Upper lobe of left lung (tissue), 6 donors: ENCODE measurements at regions not wholly inside any gene's neighbourhood (a gene's known extent, or its start where the extent isn't known, plus 50 kb on each side); places are given as distances from the start of the nearest gene placed in this dataset.
"Not testable (repeated sequence)": the region's sequence is repeated elsewhere in the genome, so short reads cannot be mapped to it uniquely, and the experiment has no call there.

Experiments
- ATAC-seq, 2 donors: fragments of 200-7000 bp; cut with Tn5 transposase; one replicate each; pipeline ENCODE4 v1.9.1; 2022; ENCODE audit warnings: mild to moderate bottlenecking in 2 of 2, moderate library complexity in 2 of 2; ENCODE audit not compliant: low FRiP score in 2 of 2
- DNase-seq, 2 donors: peaks; one replicate each; pipeline ENCODE4 v3.0.0-alpha.2; 2019 to 2020
- H3K27ac ChIP-seq, 4 donors: fragments of 200-600 bp; sonication (generic); one replicate each; pipeline ENCODE4 v1.5.1; 2016 to 2019
- H3K27me3 ChIP-seq, 4 donors: fragments of 200-600 bp; sonication (generic); one replicate each; pipeline ENCODE4 v1.5.1; 2017 to 2019
- H3K36me3 ChIP-seq, 4 donors: fragments of 200-600 bp; sonication (generic); one replicate each; pipeline ENCODE4 v1.5.1; 2016 to 2019
- H3K4me1 ChIP-seq, 4 donors: fragments of 200-600 bp; sonication (generic); one replicate each; pipeline ENCODE4 v1.5.1; 2018 to 2019
- H3K4me3 ChIP-seq, 4 donors: fragments of 200-600 bp; sonication (generic); one replicate each; pipeline ENCODE4 v1.5.1; 2017 to 2019; ENCODE audit warnings: mild to moderate bottlenecking in 2 of 4, moderate library complexity in 1 of 4
- H3K9me3 ChIP-seq, 4 donors: fragments of 200-600 bp; sonication (generic); one replicate each; pipeline ENCODE4 v1.5.1; 2018 to 2019
- EP300 ChIP-seq, 4 donors: sonication (generic); formaldehyde crosslinking; IDR thresholded peaks; one replicate each; pipeline ENCODE4 v1.5.1; 2017; ENCODE audit warnings: antibody characterized with exemption in 4 of 4, control low read depth in 2 of 4
- POLR2A ChIP-seq, 4 donors: fragments of 450-650 bp; IDR thresholded peaks; one replicate each; pipeline ENCODE4 v1.5.1; 2016 to 2017; ENCODE audit warnings: antibody characterized with exemption in 4 of 4, mild to moderate bottlenecking in 2 of 4
- POLR2AphosphoS5 ChIP-seq, 2 donors: sonication (generic); formaldehyde crosslinking; IDR thresholded peaks; one replicate each; pipeline ENCODE4 v1.5.1; 2017; ENCODE audit warnings: antibody characterized with exemption in 2 of 2
- WGBS, 2 donors: methylation state at CpG; one replicate each; pipeline ENCODE4 v1.1.5; 2017 to 2018; 5-methylcytosine and 5-hydroxymethylcytosine counted together
- TF ChIP-seq, protein P1 (sequence below), 6 experiments: fragments of 450-650 bp in 4 of 6; fragments of 200-600 bp in 2 of 6; sonication (generic) in 2 of 6; IDR thresholded peaks; one replicate each; pipeline ENCODE4 v1.5.1; 2016 to 2019; ENCODE audit warnings: antibody characterized with exemption in 6 of 6
- donor health status: DM: no; HTN: no; CAD: no; lungs with moderate emphysema.
- donor health status: DM: no; HTN: yes; CAD: no; lungs with severe emphysema.

DNA sequence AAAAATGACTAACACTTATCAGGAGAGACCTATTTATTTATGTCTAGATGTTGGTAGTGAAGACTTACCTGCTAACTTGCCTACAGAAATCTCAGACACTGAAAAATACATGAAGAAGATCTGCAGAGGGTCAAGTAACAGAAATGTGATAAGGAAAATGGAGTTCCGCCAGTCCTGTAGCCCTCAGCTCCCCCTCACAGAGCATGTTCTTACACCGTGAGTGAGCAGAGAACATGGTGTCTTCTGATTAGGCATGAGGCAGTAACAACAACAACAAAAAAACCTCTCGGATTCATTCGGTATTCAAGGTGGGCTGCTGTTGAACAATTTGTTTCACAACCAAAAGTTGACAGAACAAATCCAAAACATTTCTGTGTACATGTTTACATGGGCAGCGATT, 162.0 kb upstream of the SNX2 start:
- Histone ChIP-seq H3K4me3 (no peak overlapping the region), H3K36me3 (no peaks in the 10 kb centered on the region), H3K27me3 (no peaks in the 10 kb centered on the region), H3K9me3 (no peaks in the 10 kb centered on the region), H3K27ac (no peak overlapping the region), H3K4me1 (no peaks in the 10 kb centered on the region)
- WGBS, 2 donors = 67 to 75% methylated on average over 5 of the region's 5 CpGs
- no peak for TF ChIP-seq POLR2A (IDR thresholded peaks at IDR 0.05)
- no peak for TF ChIP-seq POLR2AphosphoS5 (IDR thresholded peaks at IDR 0.05)
- TF ChIP-seq, protein P1, sequence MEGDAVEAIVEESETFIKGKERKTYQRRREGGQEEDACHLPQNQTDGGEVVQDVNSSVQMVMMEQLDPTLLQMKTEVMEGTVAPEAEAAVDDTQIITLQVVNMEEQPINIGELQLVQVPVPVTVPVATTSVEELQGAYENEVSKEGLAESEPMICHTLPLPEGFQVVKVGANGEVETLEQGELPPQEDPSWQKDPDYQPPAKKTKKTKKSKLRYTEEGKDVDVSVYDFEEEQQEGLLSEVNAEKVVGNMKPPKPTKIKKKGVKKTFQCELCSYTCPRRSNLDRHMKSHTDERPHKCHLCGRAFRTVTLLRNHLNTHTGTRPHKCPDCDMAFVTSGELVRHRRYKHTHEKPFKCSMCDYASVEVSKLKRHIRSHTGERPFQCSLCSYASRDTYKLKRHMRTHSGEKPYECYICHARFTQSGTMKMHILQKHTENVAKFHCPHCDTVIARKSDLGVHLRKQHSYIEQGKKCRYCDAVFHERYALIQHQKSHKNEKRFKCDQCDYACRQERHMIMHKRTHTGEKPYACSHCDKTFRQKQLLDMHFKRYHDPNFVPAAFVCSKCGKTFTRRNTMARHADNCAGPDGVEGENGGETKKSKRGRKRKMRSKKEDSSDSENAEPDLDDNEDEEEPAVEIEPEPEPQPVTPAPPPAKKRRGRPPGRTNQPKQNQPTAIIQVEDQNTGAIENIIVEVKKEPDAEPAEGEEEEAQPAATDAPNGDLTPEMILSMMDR (IDR thresholded peaks at IDR 0.05) = no peak
- TF ChIP-seq EP300 (IDR thresholded peaks at IDR 0.05) = no peak
- no peak for DNase-seq
- no peak for ATAC-seq

DNA sequence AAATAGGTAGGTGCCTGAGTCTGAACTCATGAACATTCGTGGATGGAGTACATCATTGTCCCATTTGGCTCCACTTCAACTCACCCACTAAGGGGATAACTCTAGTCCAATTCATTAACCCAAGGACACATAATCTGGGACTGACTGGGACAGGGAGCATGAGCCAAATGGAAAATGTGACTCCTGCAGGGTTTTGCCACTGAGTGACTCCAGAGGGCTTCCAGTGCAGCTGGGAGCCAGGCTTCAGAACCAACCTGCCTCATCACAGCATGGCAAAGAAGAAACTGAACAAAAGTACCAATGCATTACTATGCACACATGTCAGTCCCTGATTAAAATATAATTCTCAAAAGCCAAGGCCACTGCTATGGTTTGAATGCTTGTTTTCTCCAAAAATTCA, 159.7 kb upstream of the SNX2 start:
- TF ChIP-seq EP300 (IDR thresholded peaks at IDR 0.05) (no peak), POLR2A (IDR thresholded peaks at IDR 0.05) (no peak), POLR2AphosphoS5 (IDR thresholded peaks at IDR 0.05) (no peak)
- TF ChIP-seq, protein P1 (IDR thresholded peaks at IDR 0.05) = no peak

DNA sequence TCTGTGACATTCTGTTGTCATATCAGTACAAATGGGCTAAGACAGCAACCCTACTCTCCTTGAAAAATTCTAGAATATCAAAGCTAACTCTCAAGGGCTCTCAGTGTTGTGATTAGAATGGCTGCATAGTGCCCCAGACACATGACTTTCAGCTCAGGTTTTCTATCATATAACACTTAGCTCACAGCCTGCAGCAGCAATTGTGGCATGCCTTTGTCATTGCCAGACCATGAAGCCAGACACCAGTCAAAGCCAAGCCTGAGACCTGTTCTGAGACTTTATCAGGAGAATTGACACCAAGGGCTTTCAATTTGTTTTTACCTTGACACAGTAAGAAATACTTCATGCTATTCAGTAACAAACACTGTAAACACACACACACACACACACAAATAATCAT, 159.0 kb upstream of the SNX2 start:
- no peaks in the 10 kb centered on the region for H3K9me3 ChIP-seq
- TF ChIP-seq POLR2A (IDR thresholded peaks at IDR 0.05) (no peak), POLR2AphosphoS5 (IDR thresholded peaks at IDR 0.05) (no peak), EP300 (IDR thresholded peaks at IDR 0.05) (no peak)
- TF ChIP-seq, protein P1 (IDR thresholded peaks at IDR 0.05) = no peak

More for the DNA sequence above, 159.7 kb upstream of the SNX2 start:
- ATAC-seq = no peak
- 68 to 71% methylated on average over 1 of the region's 1 CpG for WGBS, 2 donors
- no peaks in the 10 kb centered on the region for H3K9me3 ChIP-seq
- H3K4me3 ChIP-seq = no peak overlapping the region
- DNase-seq = no peak
- H3K36me3 ChIP-seq = no peaks in the 10 kb centered on the region
- no peaks in the 10 kb centered on the region for H3K4me1 ChIP-seq
- H3K27ac ChIP-seq = no peak overlapping the region
- H3K27me3 ChIP-seq = no peaks in the 10 kb centered on the region

DNA sequence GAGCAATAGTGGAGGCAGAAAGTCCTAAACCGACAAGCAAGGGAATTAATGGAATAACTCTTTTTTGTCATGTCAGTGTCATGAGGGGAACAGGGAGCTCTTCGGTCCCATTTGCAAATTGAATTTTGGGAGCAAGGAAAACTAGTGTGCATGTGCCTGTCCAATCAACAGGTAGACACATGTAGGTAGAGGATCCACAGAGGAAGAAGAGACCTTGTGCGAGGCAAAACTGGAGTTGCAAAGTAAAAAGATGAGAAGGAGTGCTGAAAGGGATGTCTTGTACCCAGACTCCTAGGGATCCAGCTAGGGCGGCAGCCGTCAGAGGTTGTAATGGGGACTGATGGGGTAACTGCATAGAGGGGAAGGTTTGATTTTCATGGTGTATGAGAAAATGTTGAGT, 156.8 kb upstream of the SNX2 start:
- not testable (repeated sequence) for DNase-seq, H3K27me3 ChIP-seq, H3K4me1 ChIP-seq, H3K36me3 ChIP-seq, ATAC-seq, H3K9me3 ChIP-seq, H3K4me3 ChIP-seq, H3K27ac ChIP-seq
- WGBS, 2 donors = 92 to 93% methylated on average over 5 of the region's 5 CpGs

More for the DNA sequence above, 159.0 kb upstream of the SNX2 start:
- no peak for ATAC-seq
- no peaks in the 10 kb centered on the region for H3K36me3 ChIP-seq
- H3K27me3 ChIP-seq = no peaks in the 10 kb centered on the region
- no peak overlapping the region for H3K27ac ChIP-seq
- no peak for DNase-seq
- no peaks in the 10 kb centered on the region for H3K4me1 ChIP-seq
- no peak overlapping the region for H3K4me3 ChIP-seq

DNA sequence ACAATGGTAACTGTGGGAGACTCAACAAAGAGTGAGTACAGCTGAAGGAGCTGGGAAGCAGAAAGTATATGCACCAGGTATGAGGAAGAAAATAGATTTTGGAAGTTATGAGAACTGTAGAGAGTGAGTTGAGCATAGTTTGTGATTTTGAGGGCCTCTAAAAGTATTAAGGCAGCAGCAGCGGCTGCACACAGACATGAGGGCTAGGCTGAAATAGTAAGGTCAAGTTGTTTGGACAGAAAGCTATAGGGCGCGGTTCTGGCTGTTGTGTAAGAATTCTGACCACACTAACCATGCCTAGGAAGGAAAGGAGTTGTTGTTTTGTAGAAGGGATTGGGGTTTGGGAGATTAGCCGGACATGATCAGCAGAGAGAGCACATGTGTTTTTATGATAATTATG, 154.1 kb upstream of the SNX2 start:
- not testable (repeated sequence) for H3K9me3 ChIP-seq, H3K4me3 ChIP-seq, H3K36me3 ChIP-seq, H3K27me3 ChIP-seq, ATAC-seq, H3K4me1 ChIP-seq, H3K27ac ChIP-seq
- peak in 1 of 2 donors; percentile 23 for DNase-seq
- 62 to 93% methylated on average over 4 of the region's 4 CpGs for WGBS, 2 donors

DNA sequence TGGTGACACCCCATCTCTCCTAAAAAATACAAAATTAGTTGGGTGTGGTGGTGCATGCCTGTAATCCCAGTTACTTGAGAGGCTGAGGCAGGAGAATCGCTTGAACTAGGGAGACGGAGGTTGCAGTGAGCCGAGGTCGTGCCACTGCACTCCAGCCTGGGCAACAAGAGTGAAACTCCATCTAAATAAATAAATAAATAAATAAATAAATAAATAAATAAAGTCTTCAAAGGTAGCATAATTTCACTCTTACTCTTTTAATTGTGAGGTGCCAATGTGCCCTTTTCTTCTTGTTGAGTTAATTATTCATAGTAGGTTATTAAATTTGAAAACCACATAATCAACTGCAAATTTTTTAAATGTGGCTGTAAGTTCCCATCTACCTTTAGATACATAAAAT, 146.2 kb upstream of the SNX2 start:
- not testable (repeated sequence) for H3K27ac ChIP-seq, ATAC-seq, H3K4me3 ChIP-seq, H3K4me1 ChIP-seq, DNase-seq, H3K36me3 ChIP-seq, H3K9me3 ChIP-seq, H3K27me3 ChIP-seq
- WGBS, 2 donors = 96 to 99% methylated on average over 4 of the region's 4 CpGs
